B cell (primary cell): ENCODE measurements at regions not wholly inside any gene's neighbourhood (a gene's known extent, or its start where the extent isn't known, plus 50 kb on each side); places are given as distances from the start of the nearest gene placed in this dataset.

Experiments used
- CTCF ChIP-seq: fragments of 200-600 bp; IDR thresholded peaks from one replicate; pipeline ENCODE4 v1.8.0; 2022; ENCODE audit warnings: antibody characterized with exemption, mild to moderate bottlenecking
- EZH2 ChIP-seq: IDR thresholded peaks from 2 replicates; pipeline ENCODE4 v1.6.1; 2012; ENCODE audit warnings: borderline replicate concordance, low read depth, mild to moderate bottlenecking, moderate library complexity, low read length; ENCODE audit not compliant: insufficient read depth, poor library complexity, severe bottlenecking

- no peak for TF ChIP-seq EZH2
- TF ChIP-seq CTCF = no peak
Observed at GRCh38 chr5:6309949-6310348, 68.4 kb downstream of the MED10 start.
